SK-N-SH (cell line): ENCODE measurements at regions not wholly inside any gene's neighbourhood (a gene's known extent, or its start where the extent isn't known, plus 50 kb on each side); places are given as distances from the start of the nearest gene placed in this dataset.

Experiments used
- CTCF ChIA-PET: fragments of 300-600, 350-600 bp; formaldehyde crosslinking; extraction: SDS; loops from one replicate; lab custom pipeline; 2021; lab: Yijun Ruan, JAX
- POLR2A ChIA-PET: fragments of 350-600 bp; sonication (Branson Sonifier 250); formaldehyde crosslinking; extraction: SDS; loops from one replicate; lab custom pipeline; 2020; ENCODE audit warnings: antibody characterized with exemption, inconsistent platforms; lab: Yijun Ruan, JAX
- DNase-seq: peaks from one replicate; pipeline ENCODE4 v3.0.0; 2012
- H2AFZ ChIP-seq: fragments of 200-600 bp; sonication (generic); 2 replicates; pipeline ENCODE4 v1.8.1; 2016; ENCODE audit warnings: antibody characterized with exemption, mild to moderate bottlenecking, low read depth
- H3F3A ChIP-seq: fragments of 200-600 bp; sonication (generic); replicated peaks from 2 replicates; pipeline ENCODE3; 2016; ENCODE audit warnings: antibody characterized with exemption, mild to moderate bottlenecking; ENCODE audit not compliant: insufficient read depth
- H3K27ac ChIP-seq, 2 experiments: fragments of 200-500 bp in 1 of 2; fragments of 200-600 bp in 1 of 2; sonication (Bioruptor generic) in 1 of 2; sonication (generic), shearing (Covaris generic) in 1 of 2; 2 replicates each; pipeline versions ENCODE4 v1.5.1 to v1.6.1; 2014 to 2016; ENCODE audit warnings: low read depth in 2 of 2, inconsistent platforms in 1 of 2, low read length in 1 of 2, mild to moderate bottlenecking in 1 of 2, mixed read lengths in 1 of 2
- H3K27me3 ChIP-seq: fragments of 200-600 bp; sonication (generic), shearing (Covaris generic); 2 replicates; pipeline ENCODE4 v1.6.1; 2016; ENCODE audit warnings: mixed run types; ENCODE audit not compliant: insufficient read depth
- H3K36me3 ChIP-seq, 2 experiments: fragments of 200-500 bp in 1 of 2; fragments of 200-600 bp in 1 of 2; sonication (Bioruptor generic) in 1 of 2; sonication (generic) in 1 of 2; replicated peaks in 1 of 2; 2 replicates each; pipeline versions ENCODE3 to v1.5.1; 2014 to 2016; ENCODE audit warnings: low read length in 1 of 2, mild to moderate bottlenecking in 1 of 2; ENCODE audit not compliant: insufficient read depth in 2 of 2, control insufficient read depth in 1 of 2
- H3K4me1 ChIP-seq, 2 experiments: fragments of 200-500 bp in 1 of 2; fragments of 200-600 bp in 1 of 2; sonication (Bioruptor generic) in 1 of 2; sonication (generic), shearing (Covaris generic) in 1 of 2; 2 replicates each; pipeline versions ENCODE4 v1.5.1 to v1.6.1; 2014 to 2016; ENCODE audit warnings: low read depth in 1 of 2, low read length in 1 of 2, mixed run types in 1 of 2; ENCODE audit not compliant: insufficient read depth in 2 of 2, control insufficient read depth in 1 of 2
- H3K4me2 ChIP-seq: fragments of 200-600 bp; sonication (generic), shearing (Covaris generic); 2 replicates; pipeline ENCODE4 v1.6.1; 2017; ENCODE audit warnings: mixed run types
- H3K4me3 ChIP-seq, 2 experiments: fragments of 200-500 bp in 1 of 2; fragments of 200-600 bp in 1 of 2; sonication (Bioruptor generic) in 1 of 2; sonication (generic), shearing (Covaris generic) in 1 of 2; 2 replicates each; pipeline versions ENCODE4 v1.5.1 to v1.8.1; 2014 to 2016; ENCODE audit warnings: low read depth in 2 of 2, inconsistent platforms in 1 of 2, low read length in 1 of 2, mild to moderate bottlenecking in 1 of 2, mixed read lengths in 1 of 2, moderate library complexity in 1 of 2
- H3K79me2 ChIP-seq: fragments of 200-600 bp; sonication (generic); 2 replicates; pipeline ENCODE4 v1.8.1; 2017; ENCODE audit warnings: mild to moderate bottlenecking; ENCODE audit not compliant: insufficient read depth
- H3K9ac ChIP-seq: fragments of 200-600 bp; sonication (generic); 2 replicates; pipeline ENCODE4 v1.6.1; 2017; ENCODE audit warnings: mixed run types
- H3K9me2 ChIP-seq: fragments of 200-600 bp; sonication (generic); 2 replicates; pipeline ENCODE4 v1.6.1; 2017; ENCODE audit warnings: mixed run types
- H3K9me3 ChIP-seq: fragments of 200-600 bp; sonication (generic); 2 replicates; pipeline ENCODE4 v1.6.1; 2017; ENCODE audit warnings: mixed run types, mild to moderate bottlenecking, moderate library complexity
- H4K20me1 ChIP-seq: fragments of 200-600 bp; sonication (generic); 2 replicates; pipeline ENCODE4 v1.6.1; 2017; ENCODE audit warnings: mild to moderate bottlenecking, mixed run types; ENCODE audit not compliant: insufficient read depth
- ELF1 ChIP-seq: IDR thresholded peaks from 2 replicates; pipeline ENCODE4 v1.4.0; 2012
- FOSL2 ChIP-seq: IDR thresholded peaks from 2 replicates; pipeline ENCODE4 v1.4.0; 2012; ENCODE audit warnings: low read depth, mild to moderate bottlenecking, moderate library complexity, borderline replicate concordance
- FOXM1 ChIP-seq: IDR thresholded peaks from 2 replicates; pipeline ENCODE4 v1.4.0; 2012; ENCODE audit warnings: low read depth, mild to moderate bottlenecking
- GABPA ChIP-seq: IDR thresholded peaks from 2 replicates; pipeline ENCODE4 v1.4.0; 2012; ENCODE audit warnings: low read depth, mild to moderate bottlenecking
- JUND ChIP-seq: IDR thresholded peaks from 2 replicates; pipeline ENCODE4 v1.4.0; 2012
- NFIC ChIP-seq: IDR thresholded peaks from 2 replicates; pipeline ENCODE4 v1.4.0; 2012; ENCODE audit warnings: borderline replicate concordance
- RAD21 ChIP-seq: IDR thresholded peaks from 2 replicates; pipeline ENCODE4 v1.6.1; 2012; ENCODE audit warnings: mild to moderate bottlenecking, low read length
- RCOR1 ChIP-seq: fragments of 150-350 bp; IDR thresholded peaks from 2 replicates; pipeline ENCODE4 v1.6.1; 2017; ENCODE audit warnings: antibody characterized with exemption, low read length
- RFX5 ChIP-seq: IDR thresholded peaks from 2 replicates; pipeline ENCODE4 v1.6.1; 2012; ENCODE audit warnings: mild to moderate bottlenecking, improper control_type of control experiment, low read length
- RXRA ChIP-seq: IDR thresholded peaks from 2 replicates; pipeline ENCODE4 v1.4.0; 2012; ENCODE audit warnings: low read depth, mild to moderate bottlenecking, borderline replicate concordance
- SIN3A ChIP-seq: IDR thresholded peaks from 2 replicates; pipeline ENCODE4 v1.6.1; 2012; ENCODE audit warnings: low read depth, mild to moderate bottlenecking, low read length, moderate library complexity, borderline replicate concordance
- TCF12 ChIP-seq: IDR thresholded peaks from 2 replicates; pipeline ENCODE4 v1.4.0; 2012
- YY1 ChIP-seq: IDR thresholded peaks from 2 replicates; pipeline ENCODE4 v1.4.0; 2012; ENCODE audit warnings: low read depth, mild to moderate bottlenecking
- WGBS: methylation state at CpG from one replicate; pipeline ENCODE4 v1.1.6; 2017; ENCODE audit warnings: low lambda C conversion rate; 5-methylcytosine and 5-hydroxymethylcytosine counted together
- TF ChIP-seq, protein P1 (sequence below): IDR thresholded peaks from 2 replicates; pipeline ENCODE4 v1.4.0; 2012; ENCODE audit warnings: low read depth, borderline replicate concordance
- TF ChIP-seq, protein P2 (sequence below): fragments of 150-350 bp; IDR thresholded peaks from 2 replicates; pipeline ENCODE4 v1.6.1; 2016; ENCODE audit warnings: mild to moderate bottlenecking, low read depth, low read length
- TF ChIP-seq, protein P3 (sequence below): fragments of 150-350 bp; IDR thresholded peaks from 2 replicates; pipeline ENCODE4 v1.6.1; 2017; ENCODE audit warnings: antibody characterized with exemption, low read length, low read depth, borderline replicate concordance
- TF ChIP-seq, protein P4 (sequence below): IDR thresholded peaks from 2 replicates; pipeline ENCODE4 v1.6.1; 2012; ENCODE audit warnings: mild to moderate bottlenecking, low read depth, low read length, moderate library complexity
- TF ChIP-seq, protein P5 (sequence below): IDR thresholded peaks from 2 replicates; pipeline ENCODE4; 2012
- TF ChIP-seq, protein P6 (sequence below): IDR thresholded peaks from 2 replicates; pipeline ENCODE4 v1.4.0; 2012; ENCODE audit warnings: low read depth
- TF ChIP-seq, protein P7 (sequence below): fragments of 200-600 bp; sonication (generic); IDR thresholded peaks from 2 replicates; pipeline ENCODE4 v1.6.1; 2017; ENCODE audit warnings: antibody characterized with exemption, mild to moderate bottlenecking, moderate library complexity

DNA sequence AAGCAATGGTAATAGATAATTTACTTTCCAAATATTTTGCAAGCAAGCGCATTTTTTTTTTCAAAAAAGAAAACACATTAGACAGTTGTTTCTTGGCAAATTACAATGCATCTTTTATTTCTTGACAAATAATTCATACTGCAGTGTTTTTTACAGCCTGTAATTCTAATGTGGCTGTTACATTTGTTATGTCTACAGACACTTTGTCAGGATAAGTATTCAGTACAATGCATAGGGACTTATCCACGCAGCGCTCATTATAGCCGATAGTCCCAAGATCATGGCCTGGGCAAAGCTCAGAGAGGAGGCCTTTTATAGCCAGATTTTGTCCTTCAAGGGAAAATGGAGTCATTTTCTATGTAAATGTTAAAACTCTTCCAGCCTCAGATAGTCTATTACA is 123.0 kb upstream of the FANCL start:
- Histone ChIP-seq H3K9me2 (no peaks in the 10 kb centered on the region), H3K4me2 (no peak overlapping the region), H3K36me3 (no peaks in the 10 kb centered on the region), H3K4me3 (no peak overlapping the region), H3K9me3 (no peaks in the 10 kb centered on the region), H2AFZ (no peak overlapping the region), H3K79me2 (no peaks in the 10 kb centered on the region), H3K4me1 (no peaks in the 10 kb centered on the region), H3K27ac (no peak overlapping the region), H3K27me3 (no peaks in the 10 kb centered on the region), H3K9ac (no peak overlapping the region), H4K20me1 (no peaks in the 10 kb centered on the region), H3F3A (no peaks in the 10 kb centered on the region)
- TF ChIP-seq RCOR1 = no peak
- no peak for TF ChIP-seq TCF12
- TF ChIP-seq RAD21 = no peak
- no peak for TF ChIP-seq RFX5
- TF ChIP-seq, protein P1, sequence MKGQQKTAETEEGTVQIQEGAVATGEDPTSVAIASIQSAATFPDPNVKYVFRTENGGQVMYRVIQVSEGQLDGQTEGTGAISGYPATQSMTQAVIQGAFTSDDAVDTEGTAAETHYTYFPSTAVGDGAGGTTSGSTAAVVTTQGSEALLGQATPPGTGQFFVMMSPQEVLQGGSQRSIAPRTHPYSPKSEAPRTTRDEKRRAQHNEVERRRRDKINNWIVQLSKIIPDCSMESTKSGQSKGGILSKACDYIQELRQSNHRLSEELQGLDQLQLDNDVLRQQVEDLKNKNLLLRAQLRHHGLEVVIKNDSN = no peak
- TF ChIP-seq ELF1 = no peak
- no peak for TF ChIP-seq RXRA
- TF ChIP-seq, protein P2, sequence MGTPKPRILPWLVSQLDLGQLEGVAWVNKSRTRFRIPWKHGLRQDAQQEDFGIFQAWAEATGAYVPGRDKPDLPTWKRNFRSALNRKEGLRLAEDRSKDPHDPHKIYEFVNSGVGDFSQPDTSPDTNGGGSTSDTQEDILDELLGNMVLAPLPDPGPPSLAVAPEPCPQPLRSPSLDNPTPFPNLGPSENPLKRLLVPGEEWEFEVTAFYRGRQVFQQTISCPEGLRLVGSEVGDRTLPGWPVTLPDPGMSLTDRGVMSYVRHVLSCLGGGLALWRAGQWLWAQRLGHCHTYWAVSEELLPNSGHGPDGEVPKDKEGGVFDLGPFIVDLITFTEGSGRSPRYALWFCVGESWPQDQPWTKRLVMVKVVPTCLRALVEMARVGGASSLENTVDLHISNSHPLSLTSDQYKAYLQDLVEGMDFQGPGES = no peak
- TF ChIP-seq SIN3A = no peak
- TF ChIP-seq, protein P3, sequence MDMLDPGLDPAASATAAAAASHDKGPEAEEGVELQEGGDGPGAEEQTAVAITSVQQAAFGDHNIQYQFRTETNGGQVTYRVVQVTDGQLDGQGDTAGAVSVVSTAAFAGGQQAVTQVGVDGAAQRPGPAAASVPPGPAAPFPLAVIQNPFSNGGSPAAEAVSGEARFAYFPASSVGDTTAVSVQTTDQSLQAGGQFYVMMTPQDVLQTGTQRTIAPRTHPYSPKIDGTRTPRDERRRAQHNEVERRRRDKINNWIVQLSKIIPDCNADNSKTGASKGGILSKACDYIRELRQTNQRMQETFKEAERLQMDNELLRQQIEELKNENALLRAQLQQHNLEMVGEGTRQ = no peak
- TF ChIP-seq FOXM1 = no peak
- no peak for TF ChIP-seq GABPA
- TF ChIP-seq JUND = no peak
- TF ChIP-seq, protein P4, sequence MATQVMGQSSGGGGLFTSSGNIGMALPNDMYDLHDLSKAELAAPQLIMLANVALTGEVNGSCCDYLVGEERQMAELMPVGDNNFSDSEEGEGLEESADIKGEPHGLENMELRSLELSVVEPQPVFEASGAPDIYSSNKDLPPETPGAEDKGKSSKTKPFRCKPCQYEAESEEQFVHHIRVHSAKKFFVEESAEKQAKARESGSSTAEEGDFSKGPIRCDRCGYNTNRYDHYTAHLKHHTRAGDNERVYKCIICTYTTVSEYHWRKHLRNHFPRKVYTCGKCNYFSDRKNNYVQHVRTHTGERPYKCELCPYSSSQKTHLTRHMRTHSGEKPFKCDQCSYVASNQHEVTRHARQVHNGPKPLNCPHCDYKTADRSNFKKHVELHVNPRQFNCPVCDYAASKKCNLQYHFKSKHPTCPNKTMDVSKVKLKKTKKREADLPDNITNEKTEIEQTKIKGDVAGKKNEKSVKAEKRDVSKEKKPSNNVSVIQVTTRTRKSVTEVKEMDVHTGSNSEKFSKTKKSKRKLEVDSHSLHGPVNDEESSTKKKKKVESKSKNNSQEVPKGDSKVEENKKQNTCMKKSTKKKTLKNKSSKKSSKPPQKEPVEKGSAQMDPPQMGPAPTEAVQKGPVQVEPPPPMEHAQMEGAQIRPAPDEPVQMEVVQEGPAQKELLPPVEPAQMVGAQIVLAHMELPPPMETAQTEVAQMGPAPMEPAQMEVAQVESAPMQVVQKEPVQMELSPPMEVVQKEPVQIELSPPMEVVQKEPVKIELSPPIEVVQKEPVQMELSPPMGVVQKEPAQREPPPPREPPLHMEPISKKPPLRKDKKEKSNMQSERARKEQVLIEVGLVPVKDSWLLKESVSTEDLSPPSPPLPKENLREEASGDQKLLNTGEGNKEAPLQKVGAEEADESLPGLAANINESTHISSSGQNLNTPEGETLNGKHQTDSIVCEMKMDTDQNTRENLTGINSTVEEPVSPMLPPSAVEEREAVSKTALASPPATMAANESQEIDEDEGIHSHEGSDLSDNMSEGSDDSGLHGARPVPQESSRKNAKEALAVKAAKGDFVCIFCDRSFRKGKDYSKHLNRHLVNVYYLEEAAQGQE = no peak
- no peak for TF ChIP-seq YY1
- TF ChIP-seq NFIC = no peak
- TF ChIP-seq, protein P5, sequence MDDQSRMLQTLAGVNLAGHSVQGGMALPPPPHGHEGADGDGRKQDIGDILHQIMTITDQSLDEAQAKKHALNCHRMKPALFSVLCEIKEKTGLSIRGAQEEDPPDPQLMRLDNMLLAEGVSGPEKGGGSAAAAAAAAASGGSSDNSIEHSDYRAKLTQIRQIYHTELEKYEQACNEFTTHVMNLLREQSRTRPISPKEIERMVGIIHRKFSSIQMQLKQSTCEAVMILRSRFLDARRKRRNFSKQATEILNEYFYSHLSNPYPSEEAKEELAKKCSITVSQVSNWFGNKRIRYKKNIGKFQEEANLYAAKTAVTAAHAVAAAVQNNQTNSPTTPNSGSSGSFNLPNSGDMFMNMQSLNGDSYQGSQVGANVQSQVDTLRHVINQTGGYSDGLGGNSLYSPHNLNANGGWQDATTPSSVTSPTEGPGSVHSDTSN = no peak
- no peak for TF ChIP-seq FOSL2
- TF ChIP-seq, protein P6, sequence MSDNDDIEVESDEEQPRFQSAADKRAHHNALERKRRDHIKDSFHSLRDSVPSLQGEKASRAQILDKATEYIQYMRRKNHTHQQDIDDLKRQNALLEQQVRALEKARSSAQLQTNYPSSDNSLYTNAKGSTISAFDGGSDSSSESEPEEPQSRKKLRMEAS = no peak
- TF ChIP-seq, protein P7, sequence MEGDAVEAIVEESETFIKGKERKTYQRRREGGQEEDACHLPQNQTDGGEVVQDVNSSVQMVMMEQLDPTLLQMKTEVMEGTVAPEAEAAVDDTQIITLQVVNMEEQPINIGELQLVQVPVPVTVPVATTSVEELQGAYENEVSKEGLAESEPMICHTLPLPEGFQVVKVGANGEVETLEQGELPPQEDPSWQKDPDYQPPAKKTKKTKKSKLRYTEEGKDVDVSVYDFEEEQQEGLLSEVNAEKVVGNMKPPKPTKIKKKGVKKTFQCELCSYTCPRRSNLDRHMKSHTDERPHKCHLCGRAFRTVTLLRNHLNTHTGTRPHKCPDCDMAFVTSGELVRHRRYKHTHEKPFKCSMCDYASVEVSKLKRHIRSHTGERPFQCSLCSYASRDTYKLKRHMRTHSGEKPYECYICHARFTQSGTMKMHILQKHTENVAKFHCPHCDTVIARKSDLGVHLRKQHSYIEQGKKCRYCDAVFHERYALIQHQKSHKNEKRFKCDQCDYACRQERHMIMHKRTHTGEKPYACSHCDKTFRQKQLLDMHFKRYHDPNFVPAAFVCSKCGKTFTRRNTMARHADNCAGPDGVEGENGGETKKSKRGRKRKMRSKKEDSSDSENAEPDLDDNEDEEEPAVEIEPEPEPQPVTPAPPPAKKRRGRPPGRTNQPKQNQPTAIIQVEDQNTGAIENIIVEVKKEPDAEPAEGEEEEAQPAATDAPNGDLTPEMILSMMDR = no peak
- 83% methylated on average over 4 of the region's 4 CpGs for WGBS
- DNase-seq = no peak
- POLR2A ChIA-PET = no interaction called here
- CTCF ChIA-PET = no interaction called here
